Effector memory CD8-positive, alpha-beta T cell (primary cell): ENCODE measurements at regions not wholly inside any gene's neighbourhood (a gene's known extent, or its start where the extent isn't known, plus 50 kb on each side); places are given as distances from the start of the nearest gene placed in this dataset.
"Not testable (repeated sequence)": the region's sequence is repeated elsewhere in the genome, so short reads cannot be mapped to it uniquely, and the experiment has no call there.

Source experiments
- ATAC-seq: fragments of 150-1000 bp; cut with Tn5 transposase; replicated peaks from 2 replicates; pipeline ENCODE4 v1.10.0; 2021; ENCODE audit warnings: mild to moderate bottlenecking, moderate library complexity
- DNase-seq, 3 experiments: peaks; one replicate each; pipeline ENCODE4 v3.0.0; 2021
- H3K27ac Mint-ChIP-seq, 2 donors: one replicate each; pipeline ENCODE4 v1.8.0; 2022; ENCODE audit warnings: mild to moderate bottlenecking in 2 of 2, mixed read lengths in 2 of 2, moderate library complexity in 2 of 2
- H3K27me3 Mint-ChIP-seq, 2 donors: one replicate each; pipeline ENCODE4 v1.8.0; 2022; ENCODE audit warnings: mixed read lengths in 2 of 2
- H3K36me3 Mint-ChIP-seq: one replicate; pipeline ENCODE4 v1.8.0; 2022; ENCODE audit warnings: mild to moderate bottlenecking, moderate library complexity, mixed read lengths; ENCODE audit not compliant: insufficient read depth
- H3K4me1 Mint-ChIP-seq, 2 donors: one replicate each; pipeline ENCODE4 v1.8.0; 2022; ENCODE audit warnings: low read depth in 2 of 2, mixed read lengths in 2 of 2
- H3K4me3 Mint-ChIP-seq, 2 donors: one replicate each; pipeline ENCODE4 v1.8.0; 2022; ENCODE audit warnings: mild to moderate bottlenecking in 2 of 2, mixed read lengths in 2 of 2, moderate library complexity in 2 of 2
- H3K9me3 Mint-ChIP-seq, 2 donors: one replicate each; pipeline ENCODE4 v1.8.0; 2022; ENCODE audit warnings: mixed read lengths in 2 of 2

- Mint-ChIP-seq H3K9me3 (peaks cover 0 to 4% of the 10 kb centered on the region in 2 donors), H3K36me3 (peaks cover 2% of the 10 kb centered on the region), H3K27me3 (no peaks in the 10 kb centered on the region), H3K4me3 (no peak overlapping the region), H3K27ac (no peak overlapping the region), H3K4me1 (no peaks in the 10 kb centered on the region)
- DNase-seq (no peak), ATAC-seq (no peak)
Observed at GRCh38 chr7:114364151-114364550, 50.5 kb upstream of the FOXP2 start.

DNA sequence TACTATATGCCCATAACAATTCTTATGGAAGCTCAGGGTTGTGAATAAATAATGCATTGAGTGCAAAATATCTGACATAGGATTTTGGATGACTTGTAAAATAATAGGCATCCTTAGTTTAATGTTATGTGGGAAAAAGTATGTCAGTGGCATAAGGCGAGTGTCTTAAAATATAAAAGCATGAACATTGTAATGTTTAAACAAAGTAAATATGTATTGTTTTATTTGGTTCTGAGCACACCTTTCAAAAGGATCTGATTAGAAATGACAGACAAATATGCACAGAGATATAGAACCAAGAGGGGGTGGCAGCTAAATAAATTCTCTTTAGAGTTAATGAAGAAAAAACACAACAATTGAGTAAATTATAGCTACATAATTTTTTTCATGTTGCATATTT, 51.3 kb upstream of the FOXP2 start:
- Mint-ChIP-seq H3K9me3 (peaks cover 0 to 4% of the 10 kb centered on the region in 2 donors), H3K4me3 (no peak overlapping the region), H3K36me3 (peaks cover 3% of the 10 kb centered on the region), H3K27ac (no peak overlapping the region), H3K4me1 (no peaks in the 10 kb centered on the region), H3K27me3 (no peaks in the 10 kb centered on the region)
- no peak for DNase-seq
- ATAC-seq = no peak

DNA sequence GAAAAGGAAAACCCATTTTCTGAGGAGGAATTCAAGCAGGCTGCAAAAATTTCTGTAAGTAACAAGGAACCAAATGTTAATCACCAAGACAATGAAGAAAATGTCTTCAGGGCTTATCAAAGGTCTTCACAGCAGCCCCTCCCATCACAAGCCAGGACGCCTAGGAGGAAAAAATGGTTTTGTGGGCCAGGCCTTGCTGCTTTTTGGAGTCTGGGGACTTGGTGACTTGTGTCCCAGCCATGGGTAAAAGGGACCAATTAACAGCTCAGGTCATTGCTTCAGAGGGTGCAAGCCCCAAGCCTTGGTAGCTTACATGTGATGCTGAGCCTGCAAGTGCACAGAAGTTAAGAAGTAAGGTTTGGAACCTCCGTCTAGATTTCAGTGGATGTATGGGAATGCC, 55.7 kb upstream of the FOXP2 start:
- Mint-ChIP-seq H3K4me3 (no peak overlapping the region), H3K27ac (no peak overlapping the region), H3K4me1 (no peaks in the 10 kb centered on the region), H3K27me3 (no peaks in the 10 kb centered on the region), H3K9me3 (peaks cover 0 to 4% of the 10 kb centered on the region in 2 donors), H3K36me3 (peaks cover 3% of the 10 kb centered on the region)
- DNase-seq (no peak), ATAC-seq (no peak)

DNA sequence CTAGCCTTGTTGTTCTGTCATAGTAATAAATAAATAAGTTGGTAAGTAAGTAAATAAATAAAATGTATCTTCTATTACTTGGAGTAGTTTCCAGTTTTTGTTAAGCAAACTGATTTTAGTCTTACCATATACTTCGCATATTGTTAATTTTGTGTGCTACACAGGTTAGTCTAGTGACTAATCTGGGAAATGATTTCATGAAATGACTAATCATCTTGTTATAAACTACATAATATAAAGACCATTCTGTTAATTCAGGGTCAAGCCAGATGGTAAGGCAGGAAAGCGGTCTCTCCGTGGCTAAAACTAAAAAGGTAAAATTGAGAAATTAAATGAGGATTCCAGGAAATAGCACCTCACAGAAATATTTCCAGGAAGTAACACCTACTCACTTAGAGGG, 58.5 kb upstream of the FOXP2 start:
- DNase-seq (no peak), ATAC-seq (no peak)
- no peak overlapping the region for H3K27ac Mint-ChIP-seq
- H3K4me3 Mint-ChIP-seq = no peak overlapping the region
- H3K4me1 Mint-ChIP-seq = no peaks in the 10 kb centered on the region
- peaks cover 3% of the 10 kb centered on the region for H3K36me3 Mint-ChIP-seq
- H3K9me3 Mint-ChIP-seq = peaks cover 0 to 4% of the 10 kb centered on the region in 2 donors
- no peaks in the 10 kb centered on the region for H3K27me3 Mint-ChIP-seq

- H3K27me3 Mint-ChIP-seq = no peaks in the 10 kb centered on the region
- no peak overlapping the region for H3K4me3 Mint-ChIP-seq
- H3K4me1 Mint-ChIP-seq = no peaks in the 10 kb centered on the region
- no peak for DNase-seq
- H3K36me3 Mint-ChIP-seq = peaks cover 3% of the 10 kb centered on the region
- ATAC-seq = no peak
- no peaks in the 10 kb centered on the region for H3K9me3 Mint-ChIP-seq
- H3K27ac Mint-ChIP-seq = no peak overlapping the region
Observed at GRCh38 chr7:114354306-114354705, 60.3 kb upstream of the FOXP2 start.

DNA sequence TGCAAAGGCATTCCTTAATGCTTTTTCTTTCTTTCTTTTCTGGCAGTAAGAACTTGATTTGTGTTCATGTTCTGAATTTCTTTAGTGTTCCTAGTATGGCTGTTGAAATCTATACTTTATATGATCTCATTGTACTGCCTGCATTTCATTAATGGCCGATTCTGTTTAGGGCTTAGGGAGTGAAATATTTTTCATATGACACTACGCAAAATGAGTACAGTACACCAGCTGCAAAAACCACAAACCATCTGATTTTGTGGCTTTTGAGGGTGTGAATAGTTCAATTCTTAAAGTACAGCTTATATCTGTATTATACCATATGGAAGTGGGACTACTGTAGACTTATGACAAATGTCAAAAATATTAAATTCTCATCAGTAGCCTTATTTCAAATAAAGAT, 69.1 kb upstream of the FOXP2 start:
- Mint-ChIP-seq H3K9me3 (no peaks in the 10 kb centered on the region), H3K27me3 (no peaks in the 10 kb centered on the region), H3K4me3 (no peak overlapping the region), H3K27ac (no peak overlapping the region), H3K4me1 (no peaks in the 10 kb centered on the region), H3K36me3 (no peaks in the 10 kb centered on the region)
- DNase-seq (no peak), ATAC-seq (no peak)

DNA sequence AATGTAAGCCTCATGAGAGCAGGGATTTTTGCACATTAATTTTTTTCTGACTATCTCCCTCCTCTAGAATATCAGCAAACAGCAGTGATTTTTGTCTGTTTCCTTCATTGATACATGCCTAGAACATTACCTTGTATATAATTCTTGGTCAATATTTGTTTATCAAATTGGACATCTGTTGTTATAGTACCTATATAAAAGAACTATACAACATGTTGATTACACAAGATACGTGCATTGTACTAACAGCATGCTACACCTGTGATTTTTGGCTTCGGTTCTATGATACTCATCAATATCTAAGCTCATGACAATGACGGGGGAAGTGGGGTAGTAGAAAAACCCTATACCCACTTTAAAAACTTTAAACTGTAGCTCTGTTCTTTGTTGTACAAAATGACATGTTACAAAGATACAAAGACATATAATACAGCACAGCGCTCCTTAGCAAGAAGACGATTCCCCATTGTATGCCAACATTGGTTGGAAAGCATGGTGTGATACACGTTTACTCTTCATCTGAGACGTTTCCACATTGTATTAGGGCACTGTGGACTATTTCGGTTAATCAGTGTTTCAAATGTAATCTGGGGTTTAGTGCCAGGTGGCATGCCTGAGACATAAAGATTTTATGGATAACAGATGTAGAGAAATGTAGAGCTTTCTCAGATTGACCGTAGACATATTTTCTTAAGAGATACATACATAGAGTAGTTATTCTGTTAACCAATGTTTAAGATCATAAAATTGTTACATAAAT, 70.5 kb upstream of the FOXP2 start:
- DNase-seq (no peak), ATAC-seq (no peak)
- Mint-ChIP-seq H3K4me1 (no peaks in the 10 kb centered on the region), H3K27ac (no peak overlapping the region), H3K36me3 (no peaks in the 10 kb centered on the region), H3K27me3 (no peaks in the 10 kb centered on the region), H3K4me3 (no peak overlapping the region), H3K9me3 (no peaks in the 10 kb centered on the region)

- ATAC-seq (no peak), DNase-seq (no peak)
- Mint-ChIP-seq H3K4me3 (no peak overlapping the region), H3K27me3 (no peaks in the 10 kb centered on the region), H3K27ac (no peak overlapping the region), H3K9me3 (no peaks in the 10 kb centered on the region), H3K4me1 (no peaks in the 10 kb centered on the region), H3K36me3 (no peaks in the 10 kb centered on the region)
Observed at GRCh38 chr7:114342431-114343179, 72.0 kb upstream of the FOXP2 start.

- Mint-ChIP-seq H3K9me3 (no peaks in the 10 kb centered on the region), H3K27me3 (no peaks in the 10 kb centered on the region), H3K36me3 (no peaks in the 10 kb centered on the region), H3K4me3 (no peak overlapping the region), H3K27ac (no peak overlapping the region), H3K4me1 (no peaks in the 10 kb centered on the region)
- no peak for DNase-seq
- ATAC-seq = no peak
Observed at GRCh38 chr7:114341648-114342047, 73.0 kb upstream of the FOXP2 start.

DNA sequence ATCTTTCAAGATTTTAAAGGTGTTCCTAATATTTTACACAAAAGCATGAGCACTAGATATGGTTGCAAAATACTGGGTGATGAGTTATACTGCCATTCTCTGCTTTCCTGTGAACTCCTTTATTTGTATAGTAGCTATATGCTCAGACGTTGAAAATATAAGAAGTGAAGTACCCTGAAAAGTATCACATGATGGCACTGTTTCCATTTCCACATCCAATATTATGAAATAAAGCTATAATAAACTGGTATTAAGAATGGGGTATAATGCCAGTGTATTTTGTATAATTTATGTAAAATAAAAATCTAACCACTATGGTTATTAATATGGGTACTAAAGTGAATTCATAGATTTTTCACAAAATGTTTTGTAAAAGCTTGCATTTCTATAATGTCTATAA, 79.6 kb upstream of the FOXP2 start:
- no peaks in the 10 kb centered on the region for H3K36me3 Mint-ChIP-seq
- DNase-seq (no peak), ATAC-seq (no peak)
- no peaks in the 10 kb centered on the region for H3K9me3 Mint-ChIP-seq
- H3K4me3 Mint-ChIP-seq = no peak overlapping the region
- no peaks in the 10 kb centered on the region for H3K4me1 Mint-ChIP-seq
- no peaks in the 10 kb centered on the region for H3K27me3 Mint-ChIP-seq
- H3K27ac Mint-ChIP-seq = no peak overlapping the region

- H3K4me1 Mint-ChIP-seq, H3K4me3 Mint-ChIP-seq, ATAC-seq, DNase-seq, H3K36me3 Mint-ChIP-seq, H3K27me3 Mint-ChIP-seq, H3K9me3 Mint-ChIP-seq, H3K27ac Mint-ChIP-seq: not testable (repeated sequence)
Observed at GRCh38 chr7:114329458-114329857, 85.2 kb upstream of the FOXP2 start.

DNA sequence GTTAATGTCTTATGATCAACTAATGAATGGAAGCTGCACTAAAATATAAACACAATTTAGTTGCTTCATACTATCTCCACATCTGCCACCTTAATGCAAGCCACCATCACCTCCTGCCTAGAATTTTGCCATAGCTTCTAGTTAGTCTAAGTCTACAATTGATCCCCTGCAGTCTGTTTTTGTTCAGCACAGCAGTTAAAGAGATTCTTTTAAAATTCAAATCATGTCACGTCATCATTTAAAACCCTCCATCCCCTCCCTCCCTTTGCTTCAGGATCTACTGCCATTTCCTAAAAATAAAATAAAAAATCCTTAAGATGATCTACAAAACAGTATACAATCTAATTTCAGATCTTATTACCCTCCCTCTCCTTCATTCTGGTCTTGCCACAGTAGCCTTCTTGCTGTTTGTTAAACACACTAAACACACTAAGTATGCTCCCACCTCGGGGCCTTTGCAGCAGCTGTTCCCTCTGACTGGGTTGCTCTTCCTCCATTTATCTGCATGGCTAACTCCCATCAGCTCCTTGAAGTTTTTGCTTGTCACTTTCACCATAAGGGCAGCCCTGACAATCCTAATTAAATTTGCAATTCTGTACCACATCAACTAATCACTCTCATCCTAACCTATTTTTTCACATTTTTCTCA, 97.0 kb upstream of the FOXP2 start:
- H3K4me3 Mint-ChIP-seq = no peak overlapping the region
- H3K27ac Mint-ChIP-seq = no peak overlapping the region
- H3K36me3 Mint-ChIP-seq = no peaks in the 10 kb centered on the region
- ATAC-seq (no peak), DNase-seq (no peak)
- peaks cover 0 to 7% of the 10 kb centered on the region in 2 donors for H3K9me3 Mint-ChIP-seq
- no peaks in the 10 kb centered on the region for H3K27me3 Mint-ChIP-seq
- no peaks in the 10 kb centered on the region for H3K4me1 Mint-ChIP-seq

DNA sequence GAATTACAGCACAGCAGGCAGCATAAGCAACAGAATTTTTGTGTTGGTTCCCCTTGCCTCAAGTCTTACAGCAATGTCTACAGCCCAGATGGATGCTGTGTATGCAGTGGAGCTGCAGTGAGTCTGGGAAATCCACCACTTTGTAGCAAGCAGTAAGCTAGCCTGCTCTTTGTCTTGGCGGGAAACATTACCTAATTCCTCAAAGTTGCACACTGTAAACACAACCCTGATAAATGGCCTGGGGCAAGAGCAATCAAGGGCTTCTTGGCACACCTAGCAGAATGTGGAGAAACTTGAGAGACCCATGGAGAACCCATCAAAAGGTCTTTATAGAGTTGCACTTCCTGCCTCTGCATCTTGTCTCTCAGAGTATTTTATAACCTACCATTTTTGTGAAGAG, 102.0 kb upstream of the FOXP2 start:
- Mint-ChIP-seq H3K36me3 (no peaks in the 10 kb centered on the region), H3K9me3 (peaks cover 0 to 5% of the 10 kb centered on the region in 2 donors), H3K4me3 (no peak overlapping the region), H3K4me1 (no peaks in the 10 kb centered on the region), H3K27me3 (no peaks in the 10 kb centered on the region), H3K27ac (no peak overlapping the region)
- ATAC-seq (no peak), DNase-seq (no peak)
